Left ventricle myocardium inferior (tissue), 1 donor: ENCODE measurements at regions not wholly inside any gene's neighbourhood (a gene's known extent, or its start where the extent isn't known, plus 50 kb on each side); places are given as distances from the start of the nearest gene placed in this dataset.

Experiments used
- DNase-seq: peaks from one replicate; pipeline ENCODE4 v3.0.0-alpha.2; 2020
- H3K27ac ChIP-seq: fragments of 200-600 bp; replicated peaks from 2 replicates; pipeline ENCODE4 v1.8.0; 2021
- H3K27me3 ChIP-seq: fragments of 200-600 bp; 2 replicates; pipeline ENCODE4 v1.8.0; 2021; ENCODE audit warnings: low read depth
- H3K36me3 ChIP-seq: fragments of 200-600 bp; 2 replicates; pipeline ENCODE4 v1.8.0; 2021
- H3K4me1 ChIP-seq: fragments of 200-600 bp; 2 replicates; pipeline ENCODE4 v1.8.0; 2021
- H3K4me3 ChIP-seq: fragments of 200-600 bp; 2 replicates; pipeline ENCODE4 v1.8.0; 2021; ENCODE audit warnings: mild to moderate bottlenecking, moderate library complexity
- H3K9me3 ChIP-seq: fragments of 200-600 bp; replicated peaks from 2 replicates; pipeline ENCODE4 v1.8.0; 2021
- intact Hi-C: fragments of 100-400 bp; cut with micrococcal nuclease; formaldehyde crosslinking; loops from one replicate; pipeline ENCODE4 v1.11.0; 2022
- TF ChIP-seq, protein P1 (sequence below): fragments of 200-600 bp; IDR thresholded peaks from 2 replicates; pipeline ENCODE4 v1.8.0; 2021; ENCODE audit warnings: antibody characterized with exemption, mild to moderate bottlenecking, borderline replicate concordance
- donor health status: DM: no; HTN: yes; CAD: no; lungs with severe emphysema.

DNA sequence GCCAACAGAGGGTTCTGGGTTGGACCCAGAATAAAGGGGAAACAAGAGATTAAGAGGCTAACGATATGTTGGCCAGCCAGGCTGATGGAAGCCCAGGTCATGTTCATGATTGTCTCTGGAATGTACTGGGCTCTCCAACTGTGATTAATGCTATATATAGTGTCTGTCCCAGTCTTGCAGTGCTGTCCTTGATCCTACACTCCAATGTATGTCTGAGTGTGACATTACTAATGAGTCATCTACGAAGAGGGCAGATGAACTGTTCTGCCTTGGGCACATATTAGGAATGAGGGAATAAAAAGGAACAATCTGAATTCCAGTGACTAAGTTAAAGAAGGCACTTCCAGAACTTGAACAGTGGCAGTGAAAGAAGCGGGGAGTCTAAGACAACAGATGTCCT lies 142.1 kb downstream of the PDGFRA start:
- H3K4me1 ChIP-seq = peaks cover 18% of the 10 kb centered on the region
- no peak overlapping the region for H3K27ac ChIP-seq
- no peak for DNase-seq
- TF ChIP-seq, protein P1, sequence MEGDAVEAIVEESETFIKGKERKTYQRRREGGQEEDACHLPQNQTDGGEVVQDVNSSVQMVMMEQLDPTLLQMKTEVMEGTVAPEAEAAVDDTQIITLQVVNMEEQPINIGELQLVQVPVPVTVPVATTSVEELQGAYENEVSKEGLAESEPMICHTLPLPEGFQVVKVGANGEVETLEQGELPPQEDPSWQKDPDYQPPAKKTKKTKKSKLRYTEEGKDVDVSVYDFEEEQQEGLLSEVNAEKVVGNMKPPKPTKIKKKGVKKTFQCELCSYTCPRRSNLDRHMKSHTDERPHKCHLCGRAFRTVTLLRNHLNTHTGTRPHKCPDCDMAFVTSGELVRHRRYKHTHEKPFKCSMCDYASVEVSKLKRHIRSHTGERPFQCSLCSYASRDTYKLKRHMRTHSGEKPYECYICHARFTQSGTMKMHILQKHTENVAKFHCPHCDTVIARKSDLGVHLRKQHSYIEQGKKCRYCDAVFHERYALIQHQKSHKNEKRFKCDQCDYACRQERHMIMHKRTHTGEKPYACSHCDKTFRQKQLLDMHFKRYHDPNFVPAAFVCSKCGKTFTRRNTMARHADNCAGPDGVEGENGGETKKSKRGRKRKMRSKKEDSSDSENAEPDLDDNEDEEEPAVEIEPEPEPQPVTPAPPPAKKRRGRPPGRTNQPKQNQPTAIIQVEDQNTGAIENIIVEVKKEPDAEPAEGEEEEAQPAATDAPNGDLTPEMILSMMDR = no peak
- no peaks in the 10 kb centered on the region for H3K9me3 ChIP-seq
- no peaks in the 10 kb centered on the region for H3K36me3 ChIP-seq
- H3K4me3 ChIP-seq = no peak overlapping the region
- no peaks in the 10 kb centered on the region for H3K27me3 ChIP-seq
- intact Hi-C loops = no loop called here

DNA sequence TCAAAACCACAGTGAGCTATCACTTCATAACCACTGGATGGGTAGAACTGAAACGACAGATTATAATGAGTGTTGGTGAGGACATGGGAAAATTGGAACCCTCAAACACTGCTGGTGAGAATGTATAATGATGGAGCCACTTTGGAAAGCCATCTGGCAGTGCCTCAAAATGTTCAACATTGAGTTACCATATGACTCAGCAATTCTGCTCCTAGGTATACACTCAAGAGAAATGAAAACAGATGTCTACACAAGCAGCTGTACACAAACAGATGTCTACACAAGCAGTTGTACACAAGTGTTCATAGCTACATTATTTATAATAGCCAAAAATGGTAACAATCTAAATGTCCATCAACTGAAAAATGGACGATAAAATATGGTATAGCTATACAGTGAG lies 143.9 kb downstream of the PDGFRA start:
- intact Hi-C loops = no loop called here
- no peaks in the 10 kb centered on the region for H3K36me3 ChIP-seq
- no peak overlapping the region for H3K4me3 ChIP-seq
- DNase-seq = no peak
- H3K4me1 ChIP-seq = peaks cover 13% of the 10 kb centered on the region
- H3K27me3 ChIP-seq = no peaks in the 10 kb centered on the region
- H3K27ac ChIP-seq = no peak overlapping the region
- TF ChIP-seq, protein P1 = no peak
- no peaks in the 10 kb centered on the region for H3K9me3 ChIP-seq

DNA sequence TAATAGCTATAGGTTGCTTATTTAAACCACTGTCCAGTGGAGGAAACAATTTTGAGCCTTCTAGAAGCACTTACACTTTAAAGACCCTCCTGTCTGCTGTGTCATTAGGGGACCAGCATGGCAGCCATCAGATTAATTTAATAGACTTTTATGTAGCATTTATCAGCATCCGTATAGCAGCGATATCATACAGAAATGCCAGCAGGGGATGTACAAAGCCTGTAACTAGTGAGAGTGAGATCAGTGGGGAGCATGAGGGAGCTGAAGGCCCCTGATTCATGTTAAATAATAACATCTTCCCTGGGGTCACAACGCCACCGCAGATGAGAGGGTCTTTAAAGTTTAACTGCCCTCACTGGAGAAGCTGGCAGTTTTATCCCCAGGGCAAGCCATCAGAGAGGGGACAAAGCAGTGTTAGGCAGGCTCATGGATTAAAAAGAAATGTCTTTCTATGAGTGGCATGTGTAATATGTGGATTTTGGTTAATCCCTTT lies 144.7 kb downstream of the PDGFRA start:
- Histone ChIP-seq H3K27me3 (no peaks in the 10 kb centered on the region), H3K27ac (no peak overlapping the region), H3K36me3 (no peaks in the 10 kb centered on the region), H3K4me3 (no peak overlapping the region), H3K4me1 (peaks cover 5% of the 10 kb centered on the region), H3K9me3 (no peaks in the 10 kb centered on the region)
- no peak for DNase-seq
- TF ChIP-seq, protein P1 = no peak
- intact Hi-C loops = no loop called here

DNA sequence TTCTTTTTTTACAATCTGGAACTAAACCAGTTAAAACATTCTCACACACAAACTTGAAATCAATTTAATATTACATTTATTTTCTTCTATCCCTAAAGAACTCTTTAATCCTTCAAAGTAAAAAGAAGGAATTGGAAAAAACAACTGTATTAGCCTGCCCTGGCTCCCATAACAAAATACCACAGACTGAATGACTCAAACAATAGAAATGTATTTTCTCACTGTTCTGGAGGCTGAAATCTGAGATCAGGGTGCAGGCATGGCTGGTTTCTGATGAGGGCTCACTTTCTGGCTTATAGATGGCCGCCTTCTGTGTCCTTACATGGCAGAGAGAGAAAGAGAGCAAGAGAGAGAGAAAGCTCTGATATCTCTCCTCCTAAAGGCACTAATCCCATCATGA lies 149.4 kb downstream of the PDGFRA start:
- no peaks in the 10 kb centered on the region for H3K9me3 ChIP-seq
- intact Hi-C loops = no loop called here
- H3K27me3 ChIP-seq = no peaks in the 10 kb centered on the region
- H3K4me1 ChIP-seq = no peaks in the 10 kb centered on the region
- TF ChIP-seq, protein P1 = no peak
- H3K36me3 ChIP-seq = no peaks in the 10 kb centered on the region
- no peak overlapping the region for H3K27ac ChIP-seq
- no peak overlapping the region for H3K4me3 ChIP-seq
- no peak for DNase-seq

DNA sequence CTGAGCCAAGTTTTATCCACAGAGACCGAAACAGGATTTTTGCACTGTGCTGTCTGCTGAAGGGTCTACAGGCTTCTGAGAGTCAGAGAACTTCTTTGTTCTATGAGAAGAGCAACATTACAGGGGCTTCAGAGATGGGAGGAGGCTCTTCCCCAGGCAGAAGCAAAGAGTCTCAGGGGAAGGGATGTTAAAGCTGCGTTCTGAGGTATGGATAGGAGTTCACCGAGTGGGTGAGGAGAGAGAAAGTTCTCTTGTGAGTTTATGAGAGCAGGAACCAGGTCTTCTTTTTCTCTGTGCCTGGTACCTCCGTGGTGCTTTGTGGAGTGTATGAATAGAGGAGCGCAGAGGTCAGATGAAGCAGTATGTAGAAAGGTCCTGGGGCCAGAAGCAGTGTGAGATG lies 155.1 kb downstream of the PDGFRA start:
- H3K9me3 ChIP-seq = no peaks in the 10 kb centered on the region
- DNase-seq = no peak
- H3K27ac ChIP-seq = no peak overlapping the region
- H3K4me3 ChIP-seq = no peak overlapping the region
- H3K27me3 ChIP-seq = no peaks in the 10 kb centered on the region
- no peaks in the 10 kb centered on the region for H3K36me3 ChIP-seq
- no peaks in the 10 kb centered on the region for H3K4me1 ChIP-seq
- TF ChIP-seq, protein P1 = no peak
- intact Hi-C loops = no loop called here

DNA sequence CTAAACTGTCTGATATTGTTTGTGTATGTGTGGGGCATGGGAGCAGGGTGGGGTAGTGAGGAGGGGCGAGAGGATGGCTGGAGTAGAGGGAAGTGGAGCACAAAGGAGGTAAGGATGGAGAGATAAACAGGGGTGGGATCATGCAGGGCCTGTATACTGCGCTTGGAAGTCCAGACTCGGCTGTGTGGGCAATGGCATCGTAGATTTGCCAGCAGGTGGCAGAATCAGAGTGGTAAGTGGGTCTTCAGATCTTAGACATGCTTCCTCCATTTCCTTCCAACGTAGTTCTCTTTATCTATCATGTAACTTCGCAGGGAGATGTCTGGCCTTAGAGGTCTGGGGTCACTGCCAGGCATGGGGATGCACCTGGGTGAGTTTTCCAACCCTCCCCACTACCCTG lies 155.5 kb downstream of the PDGFRA start:
- no peak overlapping the region for H3K4me3 ChIP-seq
- no peaks in the 10 kb centered on the region for H3K36me3 ChIP-seq
- no peak overlapping the region for H3K27ac ChIP-seq
- H3K9me3 ChIP-seq = no peaks in the 10 kb centered on the region
- TF ChIP-seq, protein P1 = peak; percentile 57
- intact Hi-C loops = no loop called here
- H3K4me1 ChIP-seq = no peaks in the 10 kb centered on the region
- DNase-seq = peak; percentile 18
- H3K27me3 ChIP-seq = no peaks in the 10 kb centered on the region
